HCT116 (cell line): ENCODE measurements at regions not wholly inside any gene's neighbourhood (a gene's known extent, or its start where the extent isn't known, plus 50 kb on each side); places are given as distances from the start of the nearest gene placed in this dataset.

ENCODE experiments used
- ATAC-seq: fragments of 200-7000 bp; cut with Tn5 transposase; 2 replicates; pipeline ENCODE4 v1.9.1; 2020; ENCODE audit warnings: mild to moderate bottlenecking, moderate library complexity
- BruUV-seq: library from RNA; stranded (reverse); fragments of 400-500 nt; replicated peaks from 2 replicates; lab custom pipeline; 2021; lab: Mats Ljungman, UMichigan
- CTCF ChIA-PET: fragments of 300-600 bp; sonication (Branson Sonifier 250); formaldehyde crosslinking; loops from one replicate; lab custom pipeline; 2021; ENCODE audit warnings: antibody characterized with exemption; lab: Charles Lee
- POLR2A ChIA-PET: fragments of 300-600, 350-600 bp; sonication (Branson Sonifier 250); formaldehyde crosslinking; loops from one replicate; lab custom pipeline; 2021; ENCODE audit warnings: antibody characterized with exemption; lab: Charles Lee
- RAD21 ChIA-PET, 2 experiments: fragments of 300-600 bp; sonication (Branson Sonifier 250); formaldehyde crosslinking; loops; one replicate each; lab custom pipeline; 2023; ENCODE audit warnings: low total read pairs in 2 of 2; ENCODE audit not compliant: uncharacterized antibody in 2 of 2, unreplicated experiment in 2 of 2, low non-redundant PET in 1 of 2; lab: Charles Lee
- DNase-seq: peaks from one replicate; pipeline ENCODE4 v3.0.0-alpha.2; 2010; ENCODE audit warnings: low read depth, low spot score
- H2AFZ ChIP-seq: fragments of 200-600 bp; shearing (Covaris generic), sonication (generic); 2 replicates; pipeline ENCODE4 v1.6.1; 2017; ENCODE audit warnings: low read depth, mixed run types, mixed read lengths, antibody characterized with exemption, low read length; ENCODE audit not compliant: poor library complexity, severe bottlenecking
- H3K27ac ChIP-seq: 2 replicates; pipeline ENCODE4 v1.5.1; 2012; ENCODE audit warnings: low read depth, low read length
- H3K27me3 ChIP-seq: fragments of 200-600 bp; sonication (generic); 2 replicates; pipeline ENCODE4 v1.6.1; 2016; ENCODE audit warnings: mixed run types, low read length, mixed read lengths; ENCODE audit not compliant: insufficient read depth
- H3K36me3 ChIP-seq, 2 experiments: fragments of 200-500 bp in 1 of 2; fragments of 200-600 bp in 1 of 2; sonication (Bioruptor generic) in 1 of 2; sonication (generic) in 1 of 2; 2 replicates each; pipeline versions ENCODE4 v1.5.1 to v1.6.1; 2014 to 2016; ENCODE audit warnings: low read length in 2 of 2, inconsistent platforms in 1 of 2, mixed read lengths in 1 of 2, mixed run types in 1 of 2; ENCODE audit not compliant: insufficient read depth in 2 of 2, control insufficient read depth in 1 of 2
- H3K4me1 ChIP-seq, 2 experiments: fragments of 200-600 bp in 1 of 2; sonication (generic) in 1 of 2; 2 replicates each; pipeline versions ENCODE4 v1.5.1 to v1.6.1; 2012 to 2017; ENCODE audit warnings: low read length in 2 of 2, inconsistent platforms in 1 of 2, mild to moderate bottlenecking in 1 of 2, mixed read lengths in 1 of 2, mixed run types in 1 of 2, moderate library complexity in 1 of 2; ENCODE audit not compliant: insufficient read depth in 2 of 2, control insufficient read depth in 1 of 2
- H3K4me2 ChIP-seq: fragments of 200-600 bp; sonication (generic); 2 replicates; pipeline ENCODE4 v1.6.1; 2017; ENCODE audit warnings: mixed run types, low read length, mixed read lengths
- H3K4me3 ChIP-seq, 2 experiments: fragments of 200-600 bp in 1 of 2; sonication (generic) in 1 of 2; replicated peaks in 1 of 2; 2 replicates each; pipeline ENCODE4 v1.5.1; 2011 to 2016; ENCODE audit warnings: low read length in 2 of 2, control low read depth in 1 of 2, low read depth in 1 of 2, mild to moderate bottlenecking in 1 of 2, mixed read lengths in 1 of 2, mixed run types in 1 of 2
- H3K79me2 ChIP-seq: fragments of 200-600 bp; sonication (generic); 2 replicates; pipeline ENCODE4 v1.6.1; 2017; ENCODE audit warnings: mild to moderate bottlenecking, mixed run types, low read length, moderate library complexity, mixed read lengths; ENCODE audit not compliant: insufficient read depth
- H3K9ac ChIP-seq: fragments of 200-600 bp; sonication (generic); 2 replicates; pipeline ENCODE4 v1.6.1; 2016; ENCODE audit warnings: low read length, mixed read lengths
- H3K9me2 ChIP-seq: fragments of 200-600 bp; sonication (generic), shearing (Covaris generic); 2 replicates; pipeline ENCODE4 v1.6.1; 2017; ENCODE audit warnings: mixed run types, mild to moderate bottlenecking, moderate library complexity; ENCODE audit not compliant: insufficient read depth
- H3K9me3 ChIP-seq, 2 experiments: fragments of 200-500 bp in 1 of 2; fragments of 200-600 bp in 1 of 2; sonication (Bioruptor generic) in 1 of 2; sonication (generic) in 1 of 2; 2 replicates each; pipeline ENCODE4 v1.6.1; 2014 to 2017; ENCODE audit warnings: low read length in 2 of 2, mixed read lengths in 2 of 2, inconsistent platforms in 1 of 2, low read depth in 1 of 2, mild to moderate bottlenecking in 1 of 2, mixed run types in 1 of 2, moderate library complexity in 1 of 2; ENCODE audit not compliant: control insufficient read depth in 1 of 2, insufficient read depth in 1 of 2
- H4K20me1 ChIP-seq: fragments of 200-600 bp; sonication (generic), shearing (Covaris generic); 2 replicates; pipeline ENCODE4 v1.6.1; 2017; ENCODE audit warnings: mixed run types, mild to moderate bottlenecking, moderate library complexity; ENCODE audit not compliant: insufficient read depth
- CBX3 ChIP-seq: IDR thresholded peaks from 2 replicates; pipeline ENCODE4 v1.6.1; 2012; ENCODE audit warnings: low read depth
- CEBPB ChIP-seq: IDR thresholded peaks from 2 replicates; pipeline ENCODE4 v1.6.1; 2012; ENCODE audit warnings: low read depth
- EGR1 ChIP-seq: IDR thresholded peaks from 2 replicates; pipeline ENCODE4 v1.6.1; 2012; ENCODE audit warnings: low read depth
- EZH2 ChIP-seq: fragments of 200-600 bp; sonication (generic); IDR thresholded peaks from 2 replicates; pipeline ENCODE4 v1.6.1; 2017; ENCODE audit warnings: antibody characterized with exemption, mixed run types
- FOSL1 ChIP-seq: IDR thresholded peaks from 2 replicates; pipeline ENCODE4 v1.6.1; 2012; ENCODE audit warnings: low read depth
- POLR2A ChIP-seq: IDR thresholded peaks from 2 replicates; pipeline ENCODE4 v1.7.0; 2011; ENCODE audit warnings: borderline replicate concordance; ENCODE audit not compliant: insufficient read depth, insufficient read length; ENCODE audit errors: extremely low read depth
- RAD21 ChIP-seq: IDR thresholded peaks from 2 replicates; pipeline ENCODE4 v1.6.1; 2012; ENCODE audit warnings: low read depth, mild to moderate bottlenecking
- SIN3A ChIP-seq: IDR thresholded peaks from 2 replicates; pipeline ENCODE4 v1.6.1; 2012; ENCODE audit warnings: low read depth
- SP1 ChIP-seq: IDR thresholded peaks from 2 replicates; pipeline ENCODE4 v1.6.1; 2012; ENCODE audit warnings: low read depth
- SRF ChIP-seq: IDR thresholded peaks from 2 replicates; pipeline ENCODE4 v1.6.1; 2012; ENCODE audit warnings: low read depth
- TCF7L2 ChIP-seq: IDR thresholded peaks from 2 replicates; pipeline ENCODE4 v1.7.0; 2011; ENCODE audit warnings: borderline replicate concordance, inconsistent platforms; ENCODE audit not compliant: insufficient read depth, insufficient read length; ENCODE audit errors: extremely low read depth
- YY1 ChIP-seq: IDR thresholded peaks from 2 replicates; pipeline ENCODE4 v1.6.1; 2011; ENCODE audit warnings: low read length, low read depth, moderate library complexity, mild to moderate bottlenecking; ENCODE audit not compliant: insufficient replicate concordance; ENCODE audit errors: extremely low read depth
- ZFX ChIP-seq: fragments of 450-650 bp; IDR thresholded peaks from 2 replicates; pipeline ENCODE4 v1.6.1; 2017
- ZNF274 ChIP-seq: fragments of 200-500 bp; sonication (Bioruptor generic); IDR thresholded peaks from 2 replicates; pipeline ENCODE4 v1.6.1; 2014; ENCODE audit warnings: mild to moderate bottlenecking, low read depth, low read length, inconsistent platforms
- intact Hi-C: fragments of 100-400 bp; cut with micrococcal nuclease; formaldehyde crosslinking; loops from 2 replicates; pipeline ENCODE4 v1.10.0; 2022
- TF ChIP-seq, protein P1 (sequence below), 3 experiments: fragments of 200-600 bp in 1 of 3; sonication (generic) in 1 of 3; IDR thresholded peaks in 2 of 3; conservative IDR thresholded peaks in 1 of 3; 2 replicates each; pipeline ENCODE4 v1.5.1; 2012 to 2017; ENCODE audit warnings: low read depth in 2 of 3, low read length in 2 of 3, antibody characterized with exemption in 1 of 3, borderline replicate concordance in 1 of 3, control low read depth in 1 of 3, mild to moderate bottlenecking in 1 of 3, mixed read lengths in 1 of 3, mixed run types in 1 of 3, moderate library complexity in 1 of 3; ENCODE audit not compliant: insufficient read depth in 1 of 3
- TF ChIP-seq, protein P2 (sequence below): IDR thresholded peaks from 2 replicates; pipeline ENCODE4 v1.6.1; 2012; ENCODE audit warnings: low read depth

DNA sequence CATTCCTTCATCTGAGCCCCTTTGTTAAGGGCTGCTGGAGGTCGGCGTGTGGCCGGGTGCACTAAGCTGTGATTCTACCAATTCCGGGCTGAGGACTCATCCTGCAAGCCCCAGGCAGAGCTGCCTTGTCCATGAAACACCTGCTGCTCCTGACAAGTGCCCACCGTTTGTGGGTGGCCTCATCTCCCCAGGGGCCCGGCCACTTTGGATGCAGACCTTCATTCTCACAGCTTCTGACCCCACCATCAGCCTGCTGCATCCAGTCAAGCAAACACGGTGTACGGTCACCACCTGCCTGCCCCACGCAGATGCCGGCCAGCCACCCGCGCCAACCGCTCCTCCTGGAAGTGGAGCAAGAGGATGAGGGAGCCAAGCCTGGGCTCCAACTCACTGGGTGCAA, 382.7 kb downstream of the THBS2 start:
- no peak overlapping the region for H2AFZ ChIP-seq
- H3K27me3 ChIP-seq, result no peaks in the 10 kb centered on the region
- H3K36me3 ChIP-seq, result no peaks in the 10 kb centered on the region
- ChIA-PET POLR2A (no interaction called here), CTCF (no interaction called here), RAD21 (no interaction called here)
- DNase-seq (no peak), ATAC-seq (no peak)
- H4K20me1 ChIP-seq, result no peaks in the 10 kb centered on the region
- no peak overlapping the region for H3K4me2 ChIP-seq
- no peaks in the 10 kb centered on the region for H3K79me2 ChIP-seq
- intact Hi-C loops, result no loop called here
- no peak for TF ChIP-seq SRF
- TF ChIP-seq EGR1, result no peak
- no peak for TF ChIP-seq POLR2A
- TF ChIP-seq CEBPB, result no peak
- TF ChIP-seq YY1, result no peak
- TF ChIP-seq CBX3, result no peak
- TF ChIP-seq FOSL1, result no peak
- no peak overlapping the region for H3K4me3 ChIP-seq
- H3K9me2 ChIP-seq, result no peaks in the 10 kb centered on the region
- H3K9me3 ChIP-seq, result no peaks in the 10 kb centered on the region
- BruUV-seq, result no TSS peak
- H3K4me1 ChIP-seq, result no peaks in the 10 kb centered on the region
- H3K9ac ChIP-seq, result no peak overlapping the region
- no peak overlapping the region for H3K27ac ChIP-seq

DNA sequence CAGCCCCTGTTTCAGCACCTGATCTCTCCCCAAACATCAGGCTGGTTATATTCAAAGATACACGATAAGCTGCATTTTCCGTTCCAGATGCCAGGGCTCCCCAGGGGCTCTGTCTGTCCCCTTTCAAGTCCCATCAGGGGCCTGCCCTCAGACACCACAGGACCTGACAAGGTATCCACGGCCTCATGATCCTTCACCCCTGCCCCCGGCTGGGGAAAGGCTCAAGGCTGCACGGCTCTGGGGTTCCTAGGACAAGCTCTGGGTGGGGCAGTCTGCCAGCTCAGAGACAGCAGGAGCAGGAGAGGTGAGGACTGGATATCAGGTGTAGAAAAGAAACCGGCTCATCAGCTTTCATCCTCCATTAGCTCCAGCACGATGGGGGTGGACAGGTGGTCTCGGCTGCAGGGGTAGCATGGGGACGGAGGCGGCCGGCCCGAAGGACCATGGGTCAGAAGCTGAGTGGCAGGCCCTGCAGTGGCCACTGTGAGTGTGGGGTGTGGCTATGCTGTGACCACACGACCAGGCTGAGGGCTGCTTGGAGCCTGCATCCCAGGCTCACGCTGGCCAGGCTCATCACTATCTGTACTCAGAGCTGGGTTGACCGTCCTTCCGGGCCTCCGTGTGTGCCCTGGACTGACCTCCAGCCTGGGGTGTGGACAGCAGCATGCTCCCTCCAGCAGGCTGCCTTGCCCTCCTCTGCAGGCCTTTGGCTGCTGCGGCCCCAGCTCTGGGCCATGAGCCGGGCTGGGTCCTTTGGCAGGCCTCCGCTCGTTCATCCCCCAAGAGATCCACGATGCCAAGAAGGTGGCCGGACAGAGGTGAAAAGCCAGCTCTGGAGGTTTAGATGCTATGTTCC, 386.2 kb downstream of the THBS2 start:
- ChIA-PET RAD21 (no interaction called here), CTCF (no interaction called here), POLR2A (no interaction called here)
- no TSS peak for BruUV-seq
- Histone ChIP-seq H2AFZ (no peak overlapping the region), H3K4me3 (no peak overlapping the region), H3K4me2 (no peak overlapping the region), H3K27me3 (no peaks in the 10 kb centered on the region), H3K4me1 (no peaks in the 10 kb centered on the region), H4K20me1 (no peaks in the 10 kb centered on the region), H3K9me2 (no peaks in the 10 kb centered on the region), H3K36me3 (no peaks in the 10 kb centered on the region), H3K27ac (no peak overlapping the region), H3K9ac (no peak overlapping the region), H3K9me3 (no peaks in the 10 kb centered on the region), H3K79me2 (no peaks in the 10 kb centered on the region)
- DNase-seq (no peak), ATAC-seq (no peak)
- intact Hi-C loops, result no loop called here
- no peak for TF ChIP-seq SP1
- TF ChIP-seq POLR2A, result no peak
- TF ChIP-seq SIN3A, result no peak
- no peak for TF ChIP-seq RAD21
- TF ChIP-seq, protein P1, sequence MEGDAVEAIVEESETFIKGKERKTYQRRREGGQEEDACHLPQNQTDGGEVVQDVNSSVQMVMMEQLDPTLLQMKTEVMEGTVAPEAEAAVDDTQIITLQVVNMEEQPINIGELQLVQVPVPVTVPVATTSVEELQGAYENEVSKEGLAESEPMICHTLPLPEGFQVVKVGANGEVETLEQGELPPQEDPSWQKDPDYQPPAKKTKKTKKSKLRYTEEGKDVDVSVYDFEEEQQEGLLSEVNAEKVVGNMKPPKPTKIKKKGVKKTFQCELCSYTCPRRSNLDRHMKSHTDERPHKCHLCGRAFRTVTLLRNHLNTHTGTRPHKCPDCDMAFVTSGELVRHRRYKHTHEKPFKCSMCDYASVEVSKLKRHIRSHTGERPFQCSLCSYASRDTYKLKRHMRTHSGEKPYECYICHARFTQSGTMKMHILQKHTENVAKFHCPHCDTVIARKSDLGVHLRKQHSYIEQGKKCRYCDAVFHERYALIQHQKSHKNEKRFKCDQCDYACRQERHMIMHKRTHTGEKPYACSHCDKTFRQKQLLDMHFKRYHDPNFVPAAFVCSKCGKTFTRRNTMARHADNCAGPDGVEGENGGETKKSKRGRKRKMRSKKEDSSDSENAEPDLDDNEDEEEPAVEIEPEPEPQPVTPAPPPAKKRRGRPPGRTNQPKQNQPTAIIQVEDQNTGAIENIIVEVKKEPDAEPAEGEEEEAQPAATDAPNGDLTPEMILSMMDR (IDR thresholded peaks at IDR 0.05 in 2 of 3, conservative IDR thresholded peaks at IDR 0.05 in 1 of 3; ENCODE audit: borderline replicate concordance in 1 of 3, insufficient read depth in 1 of 3, low read depth in 2 of 3, low read length in 2 of 3), result no peak
- no peak for TF ChIP-seq YY1
- TF ChIP-seq EZH2, result no peak
- TF ChIP-seq, protein P2, sequence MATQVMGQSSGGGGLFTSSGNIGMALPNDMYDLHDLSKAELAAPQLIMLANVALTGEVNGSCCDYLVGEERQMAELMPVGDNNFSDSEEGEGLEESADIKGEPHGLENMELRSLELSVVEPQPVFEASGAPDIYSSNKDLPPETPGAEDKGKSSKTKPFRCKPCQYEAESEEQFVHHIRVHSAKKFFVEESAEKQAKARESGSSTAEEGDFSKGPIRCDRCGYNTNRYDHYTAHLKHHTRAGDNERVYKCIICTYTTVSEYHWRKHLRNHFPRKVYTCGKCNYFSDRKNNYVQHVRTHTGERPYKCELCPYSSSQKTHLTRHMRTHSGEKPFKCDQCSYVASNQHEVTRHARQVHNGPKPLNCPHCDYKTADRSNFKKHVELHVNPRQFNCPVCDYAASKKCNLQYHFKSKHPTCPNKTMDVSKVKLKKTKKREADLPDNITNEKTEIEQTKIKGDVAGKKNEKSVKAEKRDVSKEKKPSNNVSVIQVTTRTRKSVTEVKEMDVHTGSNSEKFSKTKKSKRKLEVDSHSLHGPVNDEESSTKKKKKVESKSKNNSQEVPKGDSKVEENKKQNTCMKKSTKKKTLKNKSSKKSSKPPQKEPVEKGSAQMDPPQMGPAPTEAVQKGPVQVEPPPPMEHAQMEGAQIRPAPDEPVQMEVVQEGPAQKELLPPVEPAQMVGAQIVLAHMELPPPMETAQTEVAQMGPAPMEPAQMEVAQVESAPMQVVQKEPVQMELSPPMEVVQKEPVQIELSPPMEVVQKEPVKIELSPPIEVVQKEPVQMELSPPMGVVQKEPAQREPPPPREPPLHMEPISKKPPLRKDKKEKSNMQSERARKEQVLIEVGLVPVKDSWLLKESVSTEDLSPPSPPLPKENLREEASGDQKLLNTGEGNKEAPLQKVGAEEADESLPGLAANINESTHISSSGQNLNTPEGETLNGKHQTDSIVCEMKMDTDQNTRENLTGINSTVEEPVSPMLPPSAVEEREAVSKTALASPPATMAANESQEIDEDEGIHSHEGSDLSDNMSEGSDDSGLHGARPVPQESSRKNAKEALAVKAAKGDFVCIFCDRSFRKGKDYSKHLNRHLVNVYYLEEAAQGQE, result no peak
- no peak for TF ChIP-seq ZFX
- TF ChIP-seq TCF7L2, result no peak
- no peak for TF ChIP-seq ZNF274
- TF ChIP-seq FOSL1, result no peak
